ENCODE measurements at regions not wholly inside any gene's neighbourhood (a gene's known extent, or its start where the extent isn't known, plus 50 kb on each side); places are given as distances from the start of the nearest gene placed in this dataset.
"Not testable (repeated sequence)": the region's sequence is repeated elsewhere in the genome, so short reads cannot be mapped to it uniquely, and the experiment has no call there.

DNA sequence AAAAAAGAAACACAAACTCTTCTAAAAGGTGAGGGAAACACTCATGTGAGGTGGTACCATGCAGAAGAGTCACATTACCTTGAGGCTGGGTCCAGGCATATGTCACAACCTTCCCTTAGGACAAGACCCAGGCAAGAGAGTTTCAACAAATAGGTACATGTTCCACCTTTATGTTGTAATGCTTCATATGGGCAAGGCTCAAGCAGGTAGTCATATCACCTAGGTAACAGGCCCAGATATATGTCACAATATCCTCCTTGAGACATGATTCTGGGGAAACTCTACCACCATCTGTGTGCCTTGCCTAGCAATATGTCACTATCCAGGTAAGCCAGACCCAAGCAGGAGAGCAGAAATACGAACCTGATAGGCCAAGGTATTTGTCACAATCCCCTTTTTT, 892.2 kb upstream of the AMELY start:
- DNase-seq = no peak

DNA sequence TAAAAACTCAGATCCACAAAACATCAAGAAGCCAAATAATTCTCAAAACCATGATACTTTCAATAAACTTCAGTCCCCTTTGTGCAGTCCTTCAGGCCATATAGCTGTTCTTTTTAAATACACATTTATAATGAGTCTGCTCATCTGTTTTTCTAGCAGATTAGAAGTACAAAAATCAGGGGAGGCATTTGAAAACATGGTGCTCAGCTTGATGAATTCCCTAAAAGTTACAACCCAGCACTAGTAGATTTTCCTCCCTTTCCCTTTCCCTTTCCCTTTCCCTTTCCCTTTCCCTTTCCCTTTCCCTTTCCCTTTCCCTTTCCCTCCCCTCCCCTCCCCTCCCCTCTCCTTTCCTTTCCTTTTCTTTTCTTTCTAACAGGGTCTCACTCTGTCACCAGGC, 884.6 kb upstream of the AMELY start:
- no peak for DNase-seq

DNA sequence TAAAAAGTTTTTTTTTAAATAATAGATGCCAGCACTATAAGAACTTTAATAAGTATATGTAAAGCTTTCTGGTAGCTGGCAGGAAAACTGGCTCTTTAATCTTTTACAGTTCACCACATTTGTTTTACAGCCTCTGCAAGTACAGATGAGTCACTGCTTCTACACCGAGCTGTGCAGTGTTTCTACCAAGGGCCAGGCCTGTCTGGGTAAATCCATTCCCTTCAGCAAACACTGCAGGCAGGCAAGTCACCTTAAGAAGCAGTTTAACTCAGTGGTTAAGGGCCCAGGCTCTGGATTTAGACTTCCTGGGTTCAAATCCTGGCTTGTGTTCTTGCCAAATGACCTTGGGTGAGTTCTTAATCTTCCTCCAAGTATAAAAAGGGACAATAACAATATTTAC, 882.9 kb upstream of the AMELY start:
- peak; percentile 80 for DNase-seq

DNA sequence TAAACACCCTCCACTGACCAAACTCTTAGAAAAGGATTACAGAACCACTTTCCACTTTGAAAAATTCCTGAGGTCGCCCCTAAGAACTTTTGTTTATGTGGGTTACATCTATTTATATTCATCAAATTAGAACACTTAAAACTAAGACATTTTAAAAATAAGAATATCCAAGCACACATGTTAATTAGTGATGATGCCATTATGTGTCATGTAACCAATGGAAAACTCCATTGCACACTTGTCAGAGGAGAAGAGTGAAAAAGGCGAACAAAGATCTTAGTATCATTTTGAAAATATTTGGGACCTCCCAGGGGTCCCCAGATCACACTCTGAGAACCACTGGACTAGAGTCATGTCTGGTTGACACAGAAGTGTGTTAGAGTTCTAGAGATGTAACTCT, 882.4 kb upstream of the AMELY start:
- peak; percentile 25 for DNase-seq

DNA sequence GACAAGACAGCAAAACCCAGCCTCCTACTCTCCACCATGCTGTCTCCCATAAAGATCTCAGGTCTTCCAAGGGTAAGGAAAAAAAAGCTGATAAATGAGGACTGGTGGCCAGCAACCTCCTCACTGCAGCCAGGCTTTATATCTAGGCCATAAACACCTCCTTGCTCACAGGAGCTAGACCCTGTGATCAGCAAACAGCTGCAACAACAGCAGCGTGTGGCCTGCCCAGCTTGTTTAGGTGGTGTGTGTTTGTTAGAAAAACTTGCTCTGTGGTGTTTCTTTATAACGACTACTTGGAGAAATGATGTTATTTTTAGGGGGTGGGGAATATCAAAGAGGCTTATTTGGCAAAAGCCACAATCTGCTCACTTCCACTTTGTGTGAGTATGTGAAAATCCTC, 880.9 kb upstream of the AMELY start:
- DNase-seq = no peak

DNA sequence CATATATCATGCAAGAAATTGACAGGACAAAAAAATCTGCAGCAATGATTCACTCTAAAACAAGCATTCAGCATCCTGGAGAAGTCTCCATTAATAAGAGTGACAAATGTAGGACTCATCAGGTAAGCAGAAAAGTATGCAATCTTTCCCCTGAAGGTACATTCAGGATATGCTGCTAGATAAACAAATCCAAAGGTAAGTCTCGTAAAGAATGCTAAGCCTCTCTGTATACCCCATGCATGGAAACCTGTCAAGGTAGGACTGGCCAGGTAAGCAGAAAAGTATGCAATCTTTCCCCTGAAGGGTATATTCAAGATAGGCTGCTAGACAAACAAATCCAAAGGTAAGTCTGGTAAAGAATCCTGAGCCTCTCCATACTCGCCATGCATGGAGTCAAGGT, 869.9 kb upstream of the AMELY start:
- DNase-seq = no peak

DNA sequence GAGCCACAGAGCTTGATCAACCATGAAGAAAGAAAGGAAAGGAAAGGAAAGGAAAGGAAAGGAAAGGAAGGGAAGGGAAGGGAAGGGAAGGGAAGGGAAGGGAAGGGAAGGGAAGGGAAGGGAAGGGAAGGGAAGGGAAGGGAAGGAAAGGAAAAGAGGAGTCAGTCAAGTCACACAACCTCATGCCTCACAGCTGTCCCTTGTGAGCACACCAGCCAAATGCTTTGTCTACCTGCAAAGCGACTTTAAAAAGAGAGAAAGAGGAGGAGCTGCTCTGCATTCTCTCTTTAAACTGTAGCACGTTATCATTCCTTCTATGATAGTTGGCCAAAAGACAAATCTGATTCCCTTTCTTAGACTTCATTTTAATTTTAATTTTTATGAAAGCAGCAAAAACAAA, 863.9 kb upstream of the AMELY start:
- not testable (repeated sequence) for DNase-seq

DNA sequence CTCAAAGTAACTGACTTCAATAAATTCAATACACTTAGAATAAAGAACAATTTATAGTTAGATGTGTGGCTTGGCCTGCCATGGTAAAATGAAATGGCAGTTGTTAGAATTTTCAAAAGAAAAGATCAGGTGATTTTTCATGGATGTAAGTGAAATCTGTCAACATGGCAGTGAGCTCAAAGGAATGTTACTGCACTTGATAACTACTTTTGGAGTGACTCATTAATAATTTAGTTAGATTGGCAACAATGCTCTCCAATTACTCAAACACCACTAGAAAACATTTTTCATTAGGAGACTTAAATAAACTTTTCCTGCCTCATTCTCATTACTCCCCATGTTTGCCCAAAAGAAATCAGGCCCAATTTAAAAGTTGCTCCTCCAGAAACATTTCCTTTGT, 860.2 kb upstream of the AMELY start:
- DNase-seq = peak; percentile 1

DNA sequence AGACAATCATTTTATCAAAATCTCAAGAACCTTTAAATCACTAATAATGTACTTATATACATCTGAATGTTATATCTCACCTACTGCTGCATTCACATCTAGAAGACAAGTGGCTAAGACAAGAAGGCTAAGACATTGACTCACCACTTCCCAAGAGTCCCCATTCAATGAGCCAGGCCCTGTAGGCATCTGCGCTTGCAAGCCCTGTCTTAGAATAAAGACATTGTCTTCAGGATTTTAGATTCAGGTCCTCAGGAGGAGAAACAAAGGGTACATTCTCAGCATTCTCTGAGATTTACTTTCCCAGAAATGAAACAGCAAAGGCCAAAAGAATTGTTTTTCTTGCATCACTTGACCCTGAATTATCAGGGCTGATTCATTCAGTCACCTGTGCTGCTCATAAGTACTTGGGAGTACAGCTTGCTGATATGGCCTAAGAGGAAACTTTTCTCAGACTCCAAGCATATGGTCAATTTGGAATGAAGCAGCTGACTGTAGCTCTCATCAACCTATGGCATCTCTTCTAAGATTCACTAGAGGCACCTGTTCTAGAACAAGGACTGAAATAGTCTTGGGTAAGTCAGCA, 858.3 kb upstream of the AMELY start:
- peak; percentile 23 for DNase-seq

DNA sequence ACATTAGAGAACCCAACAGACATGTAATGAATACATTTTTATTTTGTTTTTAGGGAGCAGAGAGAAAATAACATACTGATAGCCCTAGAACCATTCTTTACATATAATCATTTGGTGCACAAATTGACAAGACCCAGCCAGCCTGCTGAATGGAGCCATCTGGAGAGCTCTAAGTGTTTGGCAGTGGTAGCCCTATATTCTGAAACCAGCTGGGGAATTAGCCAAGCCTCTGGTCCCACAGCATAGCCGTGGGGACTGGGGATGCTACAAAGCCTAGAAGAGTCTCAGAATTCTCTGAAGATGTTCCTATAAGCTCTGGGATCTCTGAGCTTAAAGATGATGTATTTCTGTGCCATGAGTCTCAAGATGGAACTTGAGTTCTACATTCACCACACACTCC, 857.3 kb upstream of the AMELY start:
- DNase-seq = no peak

DNA sequence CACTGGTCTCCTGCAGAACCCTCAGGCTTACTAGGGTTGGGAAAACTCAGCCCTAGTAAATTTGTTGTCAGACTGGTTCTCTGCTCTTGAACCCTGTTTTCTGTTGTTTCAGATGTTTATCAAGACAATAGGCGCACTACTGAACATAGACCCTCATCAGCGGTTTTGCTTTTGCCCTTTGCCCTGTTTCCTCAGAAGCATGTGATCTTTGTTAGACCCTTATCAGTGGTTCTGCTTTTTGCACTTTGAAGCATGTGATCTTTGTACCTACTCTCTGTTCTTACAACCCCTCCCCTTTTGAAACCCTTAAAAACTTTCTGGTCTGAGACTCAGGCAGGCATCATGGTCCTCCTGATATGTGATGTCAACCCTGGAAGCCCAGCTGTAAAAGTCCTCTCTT, 842.2 kb upstream of the AMELY start:
- no peak for DNase-seq

DNA sequence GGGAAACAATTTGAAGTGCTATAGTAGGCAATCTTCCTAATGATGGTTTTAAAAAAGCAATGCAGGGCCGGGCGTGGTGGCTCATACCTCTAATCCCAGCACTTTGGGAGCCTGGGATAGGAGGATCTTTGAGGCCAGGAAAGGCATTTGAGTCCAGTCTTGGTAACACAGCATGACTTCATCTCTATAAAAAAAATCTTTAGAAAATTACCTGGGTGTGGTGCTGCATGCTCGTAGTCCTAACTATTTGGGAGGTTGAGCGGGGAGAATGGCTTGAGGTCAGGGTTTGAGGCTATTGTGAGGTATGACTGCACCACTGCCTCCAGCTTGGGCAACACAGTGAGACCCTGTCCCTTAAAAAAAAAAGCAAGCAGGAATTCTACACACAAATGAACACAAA, 835.2 kb upstream of the AMELY start:
- no peak for DNase-seq

DNA sequence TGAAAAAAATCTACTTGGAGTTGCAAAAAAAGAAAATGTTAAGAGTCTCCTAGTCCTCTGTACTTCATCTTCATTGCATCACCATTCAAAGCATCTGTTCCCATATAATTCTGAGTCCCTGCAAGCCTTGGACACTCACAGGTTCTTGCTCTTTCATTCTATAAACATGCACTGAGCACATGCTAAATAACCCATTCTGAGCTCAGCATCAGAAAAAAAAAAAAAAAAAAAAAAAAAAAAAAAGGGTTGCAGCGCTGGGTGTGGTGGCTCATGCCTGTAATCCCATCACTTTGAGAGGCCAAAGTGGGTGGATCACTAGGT, 834.0 kb upstream of the AMELY start:
- no peak for DNase-seq

DNA sequence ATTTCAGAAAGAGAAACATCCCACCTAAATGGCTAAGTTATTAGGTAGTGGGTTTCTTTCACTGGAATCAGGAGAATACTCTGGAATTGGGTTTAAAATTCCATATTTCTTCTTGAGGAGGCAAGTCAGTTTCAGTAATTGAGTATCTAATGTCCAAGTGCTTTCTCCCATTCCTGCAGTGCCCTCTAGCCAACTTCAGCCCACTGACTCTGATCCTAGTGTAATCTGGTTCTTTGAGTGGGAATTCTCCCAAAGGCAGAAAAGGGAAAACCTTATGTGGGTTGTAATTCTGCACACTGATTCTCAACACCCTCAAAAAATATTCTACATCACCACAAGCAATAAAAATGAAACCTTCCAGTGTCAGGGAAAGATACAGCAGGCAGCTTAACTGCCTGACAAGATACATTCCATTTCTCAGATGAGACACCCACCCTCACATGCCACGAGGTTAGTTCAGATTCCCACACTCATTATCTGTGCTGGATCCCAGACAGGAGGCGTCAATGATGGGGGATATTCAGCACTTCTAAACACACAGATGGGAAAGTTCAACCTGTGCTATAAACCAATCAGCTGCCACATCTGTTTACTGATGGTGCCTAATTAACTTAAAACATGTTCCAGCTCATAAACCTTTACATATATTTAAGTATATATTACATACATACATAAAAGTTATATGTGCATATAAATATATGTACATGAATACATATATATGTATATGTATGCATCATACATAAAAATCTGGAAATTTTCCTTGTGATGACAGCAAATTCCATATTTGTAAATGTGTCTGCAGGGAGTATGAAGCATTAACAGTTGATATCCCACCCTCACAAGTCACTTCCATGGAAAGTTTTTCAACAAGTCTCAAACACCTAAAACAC, 833.4 kb upstream of the AMELY start:
- peak; percentile 35 for DNase-seq

DNA sequence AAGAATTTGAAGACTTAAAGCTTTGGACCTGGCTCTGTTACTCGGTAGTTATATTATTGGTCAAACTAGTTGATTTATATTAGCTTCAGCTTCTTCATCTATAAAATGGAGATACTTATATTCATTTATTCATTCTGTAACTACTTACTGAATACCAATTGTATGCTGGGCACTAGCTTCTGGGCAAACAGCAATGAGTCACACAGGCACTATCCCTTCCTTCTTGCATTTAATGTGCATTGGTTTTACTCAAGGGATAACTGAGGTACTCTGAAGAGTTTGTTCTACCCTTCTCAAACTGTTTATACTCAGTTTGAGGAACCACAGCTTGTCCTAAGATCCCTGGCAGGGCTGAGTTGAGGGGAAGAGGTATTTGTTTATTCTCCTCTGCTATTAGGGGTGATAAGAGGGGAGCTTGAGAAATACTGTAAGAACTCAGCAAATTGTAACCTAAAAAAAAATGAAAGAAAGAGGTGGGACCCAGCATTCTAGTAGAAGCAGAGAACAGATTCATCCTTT, 825.4 kb upstream of the AMELY start:
- DNase-seq = no peak

DNA sequence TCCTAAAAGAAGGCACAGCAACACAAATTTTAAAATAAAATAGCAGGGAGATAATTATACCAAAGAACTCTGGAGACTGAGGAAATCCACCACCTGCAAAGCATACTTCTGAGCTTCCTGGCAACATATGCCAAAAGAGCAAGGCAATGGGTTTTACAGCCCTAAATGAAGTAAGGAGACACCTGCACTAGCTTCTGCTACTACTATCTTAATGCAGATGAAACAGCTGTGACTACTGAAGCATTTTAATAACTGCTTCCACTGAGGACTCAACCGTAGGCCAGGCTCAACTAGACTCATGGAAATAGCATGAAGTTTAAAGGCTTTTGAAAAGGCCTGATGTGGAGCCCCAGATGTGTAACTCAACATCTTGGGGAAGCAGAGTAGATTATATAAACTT, 820.1 kb upstream of the AMELY start:
- DNase-seq = no peak

DNA sequence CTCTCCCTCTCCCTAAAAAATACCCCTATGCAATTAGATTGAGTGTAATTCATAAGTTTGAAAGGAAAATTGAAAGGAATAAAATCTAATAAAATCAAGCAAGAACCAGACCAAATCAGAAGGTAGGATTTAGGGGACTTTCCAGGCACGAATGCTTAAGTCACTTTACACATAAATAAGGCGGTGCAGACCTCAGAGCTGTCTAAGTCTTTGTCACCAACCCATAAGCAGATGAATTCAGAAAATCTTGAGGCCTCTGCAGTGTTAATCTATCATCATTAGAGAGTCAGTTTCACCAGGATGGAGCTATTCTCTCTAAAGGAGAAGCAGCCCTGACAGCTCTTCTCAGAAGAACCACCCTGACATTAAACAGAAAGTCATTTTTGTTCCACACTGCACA, 819.1 kb upstream of the AMELY start:
- no peak for DNase-seq

DNA sequence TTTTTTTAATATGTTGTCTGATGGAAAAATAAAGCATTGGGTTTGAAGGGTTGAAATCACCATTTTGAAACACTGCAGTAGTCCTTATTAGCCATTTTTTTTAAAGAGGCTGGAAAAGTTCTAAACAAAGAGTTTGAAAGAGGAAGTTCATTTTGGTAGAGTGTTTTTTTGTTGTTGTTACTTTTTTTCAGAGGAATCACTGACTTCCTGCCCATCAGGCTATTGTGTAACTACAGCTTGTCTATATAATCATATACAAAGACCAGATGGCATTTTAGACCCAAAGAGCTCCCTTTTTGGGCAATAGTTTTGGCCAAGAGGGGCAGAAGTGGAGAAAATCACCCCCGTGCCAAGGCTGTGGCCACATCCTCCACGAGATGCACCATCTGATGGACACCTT, 818.5 kb upstream of the AMELY start:
- no peak for DNase-seq

DNA sequence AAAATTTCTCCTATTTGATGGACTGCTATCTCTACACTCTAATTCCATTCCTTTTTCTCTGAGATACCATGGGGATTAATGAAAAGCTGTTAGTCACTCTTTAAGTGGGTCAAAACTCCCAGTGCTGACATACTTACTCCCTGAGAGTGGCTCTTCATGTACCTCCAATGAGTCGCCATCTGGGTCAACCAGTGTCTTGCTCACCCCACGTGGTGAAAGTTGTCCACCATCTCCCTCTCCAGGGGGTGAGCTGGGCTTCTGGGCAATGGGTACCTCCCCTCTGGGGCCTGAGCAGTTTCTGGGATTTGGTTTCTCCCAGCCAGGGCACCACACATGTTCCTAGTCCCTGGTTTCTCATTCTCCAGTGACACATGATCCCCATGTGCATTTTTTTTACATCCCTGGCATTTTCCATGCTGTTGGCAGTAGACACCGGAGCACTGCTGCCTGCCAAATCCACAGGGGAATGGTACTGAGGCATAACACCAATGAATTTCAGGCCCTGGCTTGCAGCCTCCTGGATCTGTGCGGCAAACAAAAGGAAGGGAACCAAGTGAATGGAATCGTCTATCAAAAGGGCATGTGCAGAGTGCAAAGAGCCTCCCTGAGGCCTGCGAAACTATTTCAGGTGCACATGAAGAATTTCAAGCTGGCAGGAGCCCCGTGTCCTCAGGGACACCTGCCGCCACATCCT, 817.9 kb upstream of the AMELY start:
- DNase-seq = peak; percentile 78

DNA sequence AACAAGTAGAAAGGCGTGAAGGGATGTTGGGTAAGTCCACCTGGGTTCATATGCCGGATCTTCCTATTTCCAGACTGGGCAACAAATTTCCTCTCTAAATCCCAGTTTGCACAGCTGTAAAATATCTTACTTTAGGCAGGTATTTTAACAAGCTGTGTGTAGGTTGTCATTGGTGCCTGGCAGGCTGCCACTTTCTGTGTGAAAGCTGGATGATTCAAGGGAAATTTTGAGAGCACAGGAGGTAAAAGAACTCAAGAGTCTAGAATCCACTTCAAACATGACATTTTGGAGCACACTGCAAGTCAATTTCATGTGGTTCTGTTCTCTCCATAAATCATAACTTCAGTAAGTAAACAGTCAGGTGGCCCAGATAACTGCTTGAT, 817.4 kb upstream of the AMELY start:
- DNase-seq = peak; percentile 66

DNA sequence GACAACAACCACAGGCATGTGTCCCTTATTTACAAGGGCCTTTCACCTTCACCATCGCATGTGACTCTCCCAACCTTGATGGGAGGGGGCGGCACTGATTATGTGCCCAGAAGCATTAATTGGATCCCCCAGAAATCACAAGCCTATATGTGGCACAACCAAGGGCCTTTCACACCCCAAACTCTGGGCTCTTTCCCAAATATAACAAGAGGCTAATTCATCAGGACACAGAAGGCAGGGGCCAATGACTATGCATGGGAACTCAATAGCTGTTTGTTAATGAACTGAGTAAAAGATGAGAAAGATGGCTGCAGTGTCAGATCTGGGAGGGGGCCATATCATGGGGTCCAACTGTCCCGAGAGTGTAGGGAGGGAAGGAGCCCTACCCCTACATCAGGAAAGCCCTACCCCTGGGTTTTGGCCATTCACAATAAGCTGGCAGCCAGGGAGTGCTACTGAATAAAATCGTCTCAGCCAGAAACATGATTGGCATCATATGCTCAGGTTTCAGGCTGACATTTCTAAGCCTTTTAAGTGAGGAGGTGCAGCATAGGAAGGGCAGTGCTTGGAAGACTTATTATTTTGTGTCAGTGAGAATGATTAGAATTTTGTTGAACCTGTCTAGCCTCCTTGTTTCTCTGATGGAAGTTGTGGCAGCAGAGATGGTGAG, 814.4 kb upstream of the AMELY start:
- DNase-seq = no peak

DNA sequence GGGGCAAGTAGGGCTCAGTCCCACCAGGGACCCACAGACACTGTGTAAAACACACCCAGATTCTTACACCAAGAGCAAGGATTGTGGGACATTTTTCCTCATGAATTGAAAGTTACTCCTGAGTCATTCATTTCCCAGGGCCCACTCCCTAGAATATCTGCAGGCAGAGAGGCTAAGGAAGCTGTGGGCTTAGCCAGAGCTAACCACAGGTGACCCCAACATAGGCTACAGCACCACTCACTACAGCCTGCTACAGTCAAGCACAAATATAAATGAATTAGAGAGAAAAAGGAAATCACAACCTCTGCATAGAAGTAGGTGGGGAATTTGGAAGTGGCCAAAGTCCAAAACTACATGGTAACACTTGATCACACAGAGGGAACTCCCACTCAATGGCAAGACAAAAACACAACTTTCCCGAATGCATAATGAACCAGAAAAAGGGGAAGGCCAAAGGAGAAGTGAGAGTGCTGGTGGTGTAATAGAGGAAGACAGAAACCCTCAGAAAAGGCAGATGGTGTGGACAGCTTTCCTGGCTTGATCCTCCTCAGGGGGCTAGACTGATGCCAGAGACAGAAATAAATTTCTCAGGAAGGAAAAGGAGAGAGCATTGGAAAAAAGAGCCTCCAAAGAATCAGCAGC, 812.6 kb upstream of the AMELY start:
- peak; percentile 28 for DNase-seq

DNA sequence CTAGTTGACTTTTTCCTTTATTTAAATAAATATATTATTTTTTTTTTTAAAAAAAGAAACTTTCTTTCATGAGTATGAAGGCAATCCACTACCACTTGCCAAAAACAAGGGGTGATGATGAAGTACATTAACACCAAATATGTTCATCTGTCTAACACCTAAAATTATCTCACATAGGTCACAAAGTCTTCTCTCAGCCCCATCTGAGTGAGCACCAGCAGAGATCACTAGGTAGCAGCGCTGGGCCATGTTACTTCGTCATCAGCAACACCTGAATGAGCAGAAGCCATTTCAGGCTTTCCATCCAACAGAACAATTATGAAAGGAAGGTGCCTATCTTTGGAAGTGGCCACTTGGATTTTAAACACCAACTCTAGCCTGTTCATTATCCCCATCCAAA, 811.6 kb upstream of the AMELY start:
- DNase-seq = no peak

Data from fibroblast of upper back skin (primary cell).